Osteoblast (primary cell): ENCODE measurements at regions not wholly inside any gene's neighbourhood (a gene's known extent, or its start where the extent isn't known, plus 50 kb on each side); places are given as distances from the start of the nearest gene placed in this dataset.

Experiments used
- DNase-seq: peaks from one replicate; pipeline ENCODE4 v3.0.0; 2011; ENCODE audit warnings: low spot score, mixed read lengths; ENCODE audit not compliant: insufficient read length; ENCODE audit errors: missing footprints
- H2AFZ ChIP-seq: 2 replicates; pipeline ENCODE4 v1.6.0; 2011; ENCODE audit warnings: mild to moderate bottlenecking, low read length
- H3K27ac ChIP-seq: 2 replicates; pipeline ENCODE4 v1.5.1; 2011; ENCODE audit warnings: mild to moderate bottlenecking, low read depth, low read length, moderate library complexity
- H3K27me3 ChIP-seq: 2 replicates; pipeline ENCODE4 v1.6.0; 2012; ENCODE audit warnings: mild to moderate bottlenecking, control low read depth, inconsistent platforms, low read length, moderate library complexity; ENCODE audit not compliant: insufficient read depth
- H3K36me3 ChIP-seq: 2 replicates; pipeline ENCODE4 v1.5.1; 2011; ENCODE audit warnings: mild to moderate bottlenecking, low read length, control low read depth, moderate library complexity; ENCODE audit not compliant: insufficient read depth
- H3K4me1 ChIP-seq: 2 replicates; pipeline ENCODE4 v1.5.1; 2011; ENCODE audit warnings: mild to moderate bottlenecking, low read length, control low read depth, moderate library complexity; ENCODE audit not compliant: insufficient read depth
- H3K4me2 ChIP-seq: 2 replicates; pipeline ENCODE4 v1.6.0; 2011; ENCODE audit warnings: mild to moderate bottlenecking, low read length; ENCODE audit not compliant: insufficient read depth
- H3K4me3 ChIP-seq: fragments of 200-600 bp; sonication (generic); 3 replicates; pipeline ENCODE4 v1.5.1; 2012; ENCODE audit warnings: mild to moderate bottlenecking, low read length, inconsistent platforms; ENCODE audit not compliant: insufficient read depth
- H3K79me2 ChIP-seq: 2 replicates; pipeline ENCODE4 v1.6.0; 2012; ENCODE audit warnings: mild to moderate bottlenecking, low read length, control low read depth, inconsistent platforms; ENCODE audit not compliant: insufficient read depth
- H3K9me3 ChIP-seq: 2 replicates; pipeline ENCODE4 v1.5.1; 2011; ENCODE audit warnings: low read depth, low read length, control low read depth
- H4K20me1 ChIP-seq: 2 replicates; pipeline ENCODE4 v1.6.0; 2012; ENCODE audit warnings: mild to moderate bottlenecking, low read length, control low read depth; ENCODE audit not compliant: insufficient read depth
- TF ChIP-seq, protein P1 (sequence below): IDR thresholded peaks from 2 replicates; pipeline ENCODE4 v1.5.1; 2011; ENCODE audit warnings: mild to moderate bottlenecking, low read depth, low read length, moderate library complexity; ENCODE audit errors: extremely low read depth

DNA sequence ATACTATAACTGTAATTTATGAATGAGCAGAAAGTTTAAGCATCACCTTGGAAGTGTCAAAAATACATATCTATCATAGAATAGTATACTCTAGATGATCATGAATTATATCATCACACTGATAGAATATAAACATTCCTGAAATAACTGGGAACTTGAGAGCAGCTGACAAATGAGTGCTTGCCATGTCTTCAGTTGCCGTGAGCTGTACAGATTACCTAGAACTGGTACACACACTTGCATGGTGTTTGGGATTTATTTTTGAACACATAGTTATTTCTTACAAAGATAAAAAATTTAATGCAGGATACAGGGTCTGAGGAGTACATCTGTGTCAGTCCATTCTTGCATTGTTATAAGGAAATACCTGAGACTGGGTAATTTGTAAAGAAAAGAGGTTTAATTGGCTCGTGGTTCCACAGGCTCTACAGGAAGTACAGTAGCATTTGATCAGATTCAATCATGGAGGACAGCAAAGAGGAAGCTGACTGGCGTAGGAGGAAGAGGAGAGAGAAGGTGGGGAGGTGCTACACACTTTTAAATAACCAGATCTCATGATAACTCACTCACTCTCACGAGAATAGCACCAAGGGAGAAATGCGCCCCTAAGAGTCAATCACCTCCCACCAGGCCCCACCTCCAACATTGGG lies 60.4 kb upstream of the MBNL2 start:
- TF ChIP-seq, protein P1, sequence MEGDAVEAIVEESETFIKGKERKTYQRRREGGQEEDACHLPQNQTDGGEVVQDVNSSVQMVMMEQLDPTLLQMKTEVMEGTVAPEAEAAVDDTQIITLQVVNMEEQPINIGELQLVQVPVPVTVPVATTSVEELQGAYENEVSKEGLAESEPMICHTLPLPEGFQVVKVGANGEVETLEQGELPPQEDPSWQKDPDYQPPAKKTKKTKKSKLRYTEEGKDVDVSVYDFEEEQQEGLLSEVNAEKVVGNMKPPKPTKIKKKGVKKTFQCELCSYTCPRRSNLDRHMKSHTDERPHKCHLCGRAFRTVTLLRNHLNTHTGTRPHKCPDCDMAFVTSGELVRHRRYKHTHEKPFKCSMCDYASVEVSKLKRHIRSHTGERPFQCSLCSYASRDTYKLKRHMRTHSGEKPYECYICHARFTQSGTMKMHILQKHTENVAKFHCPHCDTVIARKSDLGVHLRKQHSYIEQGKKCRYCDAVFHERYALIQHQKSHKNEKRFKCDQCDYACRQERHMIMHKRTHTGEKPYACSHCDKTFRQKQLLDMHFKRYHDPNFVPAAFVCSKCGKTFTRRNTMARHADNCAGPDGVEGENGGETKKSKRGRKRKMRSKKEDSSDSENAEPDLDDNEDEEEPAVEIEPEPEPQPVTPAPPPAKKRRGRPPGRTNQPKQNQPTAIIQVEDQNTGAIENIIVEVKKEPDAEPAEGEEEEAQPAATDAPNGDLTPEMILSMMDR, result no peak
- H3K4me3 ChIP-seq, result no peak overlapping the region
- H3K79me2 ChIP-seq, result no peaks in the 10 kb centered on the region
- H3K27me3 ChIP-seq, result peaks cover 3% of the 10 kb centered on the region
- H3K4me2 ChIP-seq, result no peak overlapping the region
- no peaks in the 10 kb centered on the region for H3K36me3 ChIP-seq
- H3K27ac ChIP-seq, result no peak overlapping the region
- no peaks in the 10 kb centered on the region for H4K20me1 ChIP-seq
- no peaks in the 10 kb centered on the region for H3K4me1 ChIP-seq
- DNase-seq, result no peak
- H2AFZ ChIP-seq, result no peak overlapping the region
- no peaks in the 10 kb centered on the region for H3K9me3 ChIP-seq

DNA sequence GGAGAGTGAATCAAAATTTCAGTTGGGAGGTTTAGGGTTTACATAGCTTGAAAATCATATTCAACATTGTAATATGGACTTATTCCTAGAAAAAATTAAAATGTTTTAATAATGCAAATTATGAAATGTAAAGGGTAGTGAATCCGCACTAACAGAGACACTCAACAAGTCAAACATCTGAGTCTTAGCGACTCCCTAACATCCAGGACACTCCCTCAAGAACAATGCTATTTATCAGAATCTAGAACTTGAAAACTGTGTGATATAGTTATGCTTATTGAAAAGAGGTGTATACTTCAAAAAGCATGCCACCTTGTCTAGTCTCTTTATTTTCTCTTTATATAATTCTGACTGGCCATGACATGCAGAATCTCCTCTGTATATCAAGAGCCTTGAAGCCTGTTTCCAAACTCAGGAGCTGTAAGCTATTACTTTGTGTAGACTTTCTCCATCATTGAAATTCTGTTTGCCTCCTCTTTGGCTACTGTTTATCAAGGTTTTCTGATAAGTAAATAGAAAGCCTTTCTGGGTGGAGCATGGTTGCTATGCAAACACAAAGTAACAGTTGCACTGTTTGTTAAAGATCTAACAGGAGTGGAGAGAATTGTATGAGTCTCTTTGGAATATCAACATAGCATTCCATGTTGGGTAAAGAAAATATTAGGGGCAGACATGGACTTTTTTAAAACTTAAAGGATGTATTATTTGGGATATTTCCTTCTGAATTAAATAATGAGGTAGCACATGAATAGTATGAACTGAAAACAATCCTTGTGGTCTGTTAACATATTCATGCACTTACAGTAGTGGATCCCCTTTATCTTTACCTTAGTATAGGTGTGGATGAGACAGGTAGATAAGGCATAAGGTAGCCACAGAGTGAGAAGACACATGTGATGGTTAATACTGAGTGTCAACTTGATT lies 56.4 kb upstream of the MBNL2 start:
- Histone ChIP-seq H3K27me3 (peaks cover 3% of the 10 kb centered on the region), H3K4me1 (no peaks in the 10 kb centered on the region), H2AFZ (no peak overlapping the region), H4K20me1 (no peaks in the 10 kb centered on the region), H3K4me3 (no peak overlapping the region), H3K9me3 (no peaks in the 10 kb centered on the region), H3K36me3 (no peaks in the 10 kb centered on the region), H3K4me2 (no peak overlapping the region), H3K79me2 (no peaks in the 10 kb centered on the region), H3K27ac (no peak overlapping the region)
- TF ChIP-seq, protein P1, result no peak
- no peak for DNase-seq

DNA sequence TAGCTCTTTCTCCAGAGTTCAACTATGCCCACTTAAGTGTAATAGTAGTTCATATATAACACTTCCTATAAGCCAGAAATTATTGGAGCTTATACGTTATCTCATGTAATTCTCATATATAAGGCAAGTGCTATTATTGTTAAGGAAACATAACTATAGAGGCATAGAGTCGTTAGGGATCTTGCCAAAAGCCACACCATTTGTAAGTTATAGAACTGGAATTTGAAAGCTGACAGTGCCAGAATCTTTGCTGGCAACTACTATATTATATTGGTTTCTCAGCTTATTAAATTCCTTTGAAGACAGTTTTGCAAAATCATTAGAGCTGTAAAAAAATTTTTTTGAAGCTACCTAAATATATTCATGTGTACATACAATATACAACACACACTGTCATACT lies 51.0 kb upstream of the MBNL2 start:
- no peak overlapping the region for H2AFZ ChIP-seq
- no peaks in the 10 kb centered on the region for H3K36me3 ChIP-seq
- no peak for DNase-seq
- TF ChIP-seq, protein P1, result no peak
- no peaks in the 10 kb centered on the region for H3K4me1 ChIP-seq
- no peak overlapping the region for H3K4me3 ChIP-seq
- H3K79me2 ChIP-seq, result no peaks in the 10 kb centered on the region
- no peak overlapping the region for H3K27ac ChIP-seq
- no peaks in the 10 kb centered on the region for H3K9me3 ChIP-seq
- H3K4me2 ChIP-seq, result no peak overlapping the region
- peaks cover 4% of the 10 kb centered on the region for H3K27me3 ChIP-seq
- H4K20me1 ChIP-seq, result no peaks in the 10 kb centered on the region
